ENCODE measurements at regions not wholly inside any gene's neighbourhood (a gene's known extent, or its start where the extent isn't known, plus 50 kb on each side); places are given as distances from the start of the nearest gene placed in this dataset.

DNA sequence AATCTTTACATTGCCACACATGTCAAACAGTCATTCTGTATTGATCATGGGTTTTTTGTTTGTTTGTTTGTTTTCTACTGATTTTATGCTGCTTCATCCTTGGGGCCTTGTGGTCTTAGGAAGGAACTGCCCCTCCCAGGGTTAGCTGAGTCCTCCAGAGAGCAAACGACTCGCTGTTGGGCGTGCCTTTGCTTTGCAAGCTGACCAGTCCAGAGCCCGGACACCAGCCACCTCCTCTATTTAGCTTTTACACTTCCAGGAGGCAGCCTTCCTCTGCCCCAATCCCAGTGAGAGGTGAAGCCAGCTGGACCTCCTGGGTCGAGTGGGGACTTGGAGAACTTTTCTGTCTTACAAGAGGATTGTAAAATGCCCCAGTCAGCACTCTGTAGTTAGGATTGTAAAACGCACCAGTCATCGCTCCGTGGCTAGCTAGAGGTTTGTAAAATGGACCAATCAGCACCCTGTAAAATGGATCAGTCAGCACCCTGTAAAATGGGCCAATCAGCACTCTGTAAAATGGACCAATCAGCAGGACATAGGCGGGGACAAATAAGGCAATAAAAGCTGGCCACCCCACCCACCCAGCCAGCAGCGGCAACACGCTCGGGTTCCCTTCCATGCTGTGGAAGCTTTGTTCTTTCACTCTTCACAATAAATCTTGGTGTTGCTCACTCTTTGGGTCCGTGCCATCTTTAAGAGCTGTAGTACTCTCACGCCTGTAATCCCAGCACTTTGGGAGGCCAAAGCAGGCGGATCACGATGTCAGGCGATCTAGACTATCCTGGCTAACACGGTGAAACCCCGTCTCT lies 154.4 kb downstream of the ERCC6L2 start:
- Histone ChIP-seq H3K9me3 (no peaks in the 10 kb centered on the region), H3K36me3 (no peaks in the 10 kb centered on the region), H3K27me3 (peaks cover 0 to 24% (median 9%) of the 10 kb centered on the region in 9 donors), H3K4me3 (no peak overlapping the region), H3K27ac (no peak overlapping the region), H3K4me1 (peaks cover 0 to 27% (median 14%) of the 10 kb centered on the region in 12 donors)
- ATAC-seq = no peak
- intact Hi-C loops (cut with DNase I) = no loop called here
- 93 to 95% (median 94%) methylated on average over 19 of the region's 19 CpGs for WGBS, 4 donors
- DNase-seq = no peak
- no peak for TF ChIP-seq POLR2A (IDR thresholded peaks at IDR 0.05)
- TF ChIP-seq, protein P1, sequence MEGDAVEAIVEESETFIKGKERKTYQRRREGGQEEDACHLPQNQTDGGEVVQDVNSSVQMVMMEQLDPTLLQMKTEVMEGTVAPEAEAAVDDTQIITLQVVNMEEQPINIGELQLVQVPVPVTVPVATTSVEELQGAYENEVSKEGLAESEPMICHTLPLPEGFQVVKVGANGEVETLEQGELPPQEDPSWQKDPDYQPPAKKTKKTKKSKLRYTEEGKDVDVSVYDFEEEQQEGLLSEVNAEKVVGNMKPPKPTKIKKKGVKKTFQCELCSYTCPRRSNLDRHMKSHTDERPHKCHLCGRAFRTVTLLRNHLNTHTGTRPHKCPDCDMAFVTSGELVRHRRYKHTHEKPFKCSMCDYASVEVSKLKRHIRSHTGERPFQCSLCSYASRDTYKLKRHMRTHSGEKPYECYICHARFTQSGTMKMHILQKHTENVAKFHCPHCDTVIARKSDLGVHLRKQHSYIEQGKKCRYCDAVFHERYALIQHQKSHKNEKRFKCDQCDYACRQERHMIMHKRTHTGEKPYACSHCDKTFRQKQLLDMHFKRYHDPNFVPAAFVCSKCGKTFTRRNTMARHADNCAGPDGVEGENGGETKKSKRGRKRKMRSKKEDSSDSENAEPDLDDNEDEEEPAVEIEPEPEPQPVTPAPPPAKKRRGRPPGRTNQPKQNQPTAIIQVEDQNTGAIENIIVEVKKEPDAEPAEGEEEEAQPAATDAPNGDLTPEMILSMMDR (IDR thresholded peaks at IDR 0.05) = no peak

DNA sequence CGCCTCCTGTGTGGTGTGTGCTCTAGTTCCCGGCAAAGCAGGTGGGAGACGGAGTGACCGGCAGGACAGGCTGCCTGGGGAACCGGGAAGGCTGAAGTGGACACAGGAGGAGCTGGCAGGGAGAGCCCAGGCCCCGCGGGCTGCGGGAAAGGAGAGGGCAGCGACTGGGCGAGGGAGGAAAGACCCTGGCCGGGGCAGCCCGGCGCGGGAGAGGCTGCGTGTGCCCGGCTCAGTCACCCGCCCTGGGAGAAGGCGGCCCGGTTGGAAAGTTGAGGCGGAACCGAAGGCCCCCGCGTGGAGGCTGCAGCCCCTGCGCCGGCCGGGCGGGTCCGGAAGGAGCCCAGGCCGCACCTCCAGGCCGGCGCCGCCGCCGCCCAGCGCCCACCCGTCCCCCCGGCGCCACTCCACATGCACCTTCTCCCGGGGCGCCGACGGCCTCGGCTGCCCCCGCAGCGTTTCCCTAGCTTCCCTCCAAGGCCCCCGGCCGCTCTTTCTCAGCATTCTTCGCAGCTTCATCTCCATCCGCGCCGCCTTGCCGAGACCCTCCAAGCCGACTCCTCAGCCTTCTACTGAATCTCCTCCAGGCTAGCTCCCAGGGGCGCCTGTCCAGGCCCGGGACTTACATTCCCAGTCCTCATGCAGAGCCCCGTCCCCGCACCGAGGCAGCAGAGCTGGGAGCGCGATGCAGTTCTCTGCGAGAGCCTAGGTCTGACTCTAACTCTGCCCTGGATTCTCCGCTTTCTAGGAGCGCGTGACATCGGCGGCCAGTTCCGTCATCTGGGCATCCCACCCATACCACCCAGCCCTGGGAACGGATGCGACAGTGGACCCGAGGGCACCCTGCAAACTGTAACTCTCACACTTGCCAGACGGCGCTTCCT lies 152.0 kb downstream of the ERCC6L2 start:
- peaks cover 0 to 32% (median 14%) of the 10 kb centered on the region in 9 donors for H3K27me3 ChIP-seq
- peak overlapping the region in 4 of 12 donors; percentile 18 to 53 (median 42) for H3K27ac ChIP-seq
- no peak for TF ChIP-seq POLR2A (IDR thresholded peaks at IDR 0.05)
- TF ChIP-seq, protein P1 (IDR thresholded peaks at IDR 0.05) = peak in 1 of 12 donors; percentile 12
- ATAC-seq (peak; percentile 16 to 49 (median 34)), DNase-seq (peak in 3 of 5 donors; percentile 30 to 37 (median 31))
- WGBS, 4 donors = 14 to 21% (median 17%) methylated on average over 50 to 72 of the region's 72 CpGs
- no peaks in the 10 kb centered on the region for H3K9me3 ChIP-seq
- no peaks in the 10 kb centered on the region for H3K36me3 ChIP-seq
- peaks cover 0 to 39% (median 16%) of the 10 kb centered on the region in 12 donors for H3K4me1 ChIP-seq
- peak overlapping the region; percentile 27 to 60 (median 47) for H3K4me3 ChIP-seq
- intact Hi-C loops (cut with DNase I) = no loop called here

DNA sequence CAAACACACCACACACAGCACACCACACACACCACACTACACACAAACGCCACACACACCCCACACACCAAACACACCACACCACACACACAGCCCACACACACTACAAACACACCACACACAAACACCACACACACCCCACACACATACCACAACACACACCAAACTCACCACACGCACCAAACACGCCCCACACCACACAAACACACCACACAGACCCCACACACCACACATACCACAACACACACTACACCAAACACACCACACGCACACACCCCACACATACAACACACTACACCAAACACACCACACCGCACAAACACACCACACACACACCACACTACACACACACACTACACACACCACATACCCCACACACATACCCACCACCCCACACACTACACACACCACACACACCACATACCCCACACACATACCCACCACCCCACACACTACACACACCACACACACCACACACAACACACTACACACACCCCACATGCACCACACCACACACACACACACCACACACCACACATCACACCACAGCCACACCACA lies 151.2 kb downstream of the ERCC6L2 start:
- Histone ChIP-seq H3K9me3 (no peaks in the 10 kb centered on the region), H3K4me3 (peak overlapping the region in 9 of 12 donors; percentile 38 to 60 (median 53)), H3K27ac (no peak overlapping the region), H3K27me3 (peaks cover 0 to 40% (median 20%) of the 10 kb centered on the region in 9 donors), H3K4me1 (peaks cover 0 to 46% (median 23%) of the 10 kb centered on the region in 12 donors), H3K36me3 (no peaks in the 10 kb centered on the region)
- TF ChIP-seq, protein P1 (IDR thresholded peaks at IDR 0.05) = no peak
- TF ChIP-seq POLR2A (IDR thresholded peaks at IDR 0.05) = no peak
- ATAC-seq (no peak), DNase-seq (no peak)
- WGBS, 4 donors = 87 to 98% (median 95%) methylated on average over 5 of the region's 5 CpGs
- intact Hi-C loops (cut with DNase I) = no loop called here
